ENCODE measurements at regions not wholly inside any gene's neighbourhood (a gene's known extent, or its start where the extent isn't known, plus 50 kb on each side); places are given as distances from the start of the nearest gene placed in this dataset.

DNA sequence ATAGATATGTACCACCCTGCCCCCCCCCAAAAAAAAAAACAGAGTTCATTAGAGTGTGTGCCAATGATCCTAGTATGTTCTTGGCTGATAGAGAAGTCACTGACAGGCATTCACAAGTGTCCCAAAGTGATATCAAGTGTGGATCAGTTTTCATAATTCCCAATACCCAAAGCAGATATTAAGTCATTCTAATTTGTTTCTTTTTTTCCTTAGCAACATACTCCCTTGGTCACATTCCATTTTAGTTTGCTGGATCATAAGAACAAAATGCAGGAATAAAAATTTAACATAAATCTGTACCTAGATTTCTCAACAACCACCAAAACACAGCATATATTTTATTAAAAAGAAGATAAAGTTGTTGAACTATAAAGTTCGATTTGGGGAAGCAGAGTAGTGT lies 129.8 kb upstream of the PALMD start:
- no peaks in the 10 kb centered on the region for H3K36me3 ChIP-seq (replicated peaks in 1 of 2)
- H3K9me3 ChIP-seq (replicated peaks in 1 of 3), result no peaks in the 10 kb centered on the region
- no peak overlapping the region for H3K27ac ChIP-seq
- TF ChIP-seq, protein P1, sequence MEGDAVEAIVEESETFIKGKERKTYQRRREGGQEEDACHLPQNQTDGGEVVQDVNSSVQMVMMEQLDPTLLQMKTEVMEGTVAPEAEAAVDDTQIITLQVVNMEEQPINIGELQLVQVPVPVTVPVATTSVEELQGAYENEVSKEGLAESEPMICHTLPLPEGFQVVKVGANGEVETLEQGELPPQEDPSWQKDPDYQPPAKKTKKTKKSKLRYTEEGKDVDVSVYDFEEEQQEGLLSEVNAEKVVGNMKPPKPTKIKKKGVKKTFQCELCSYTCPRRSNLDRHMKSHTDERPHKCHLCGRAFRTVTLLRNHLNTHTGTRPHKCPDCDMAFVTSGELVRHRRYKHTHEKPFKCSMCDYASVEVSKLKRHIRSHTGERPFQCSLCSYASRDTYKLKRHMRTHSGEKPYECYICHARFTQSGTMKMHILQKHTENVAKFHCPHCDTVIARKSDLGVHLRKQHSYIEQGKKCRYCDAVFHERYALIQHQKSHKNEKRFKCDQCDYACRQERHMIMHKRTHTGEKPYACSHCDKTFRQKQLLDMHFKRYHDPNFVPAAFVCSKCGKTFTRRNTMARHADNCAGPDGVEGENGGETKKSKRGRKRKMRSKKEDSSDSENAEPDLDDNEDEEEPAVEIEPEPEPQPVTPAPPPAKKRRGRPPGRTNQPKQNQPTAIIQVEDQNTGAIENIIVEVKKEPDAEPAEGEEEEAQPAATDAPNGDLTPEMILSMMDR (IDR thresholded peaks at IDR 0.05), result no peak
- no peak for TF ChIP-seq POLR2A (IDR thresholded peaks at IDR 0.05)
- H3K27me3 ChIP-seq, result no peaks in the 10 kb centered on the region
- intact Hi-C loops (cut with DNase I), result no loop called here
- no peak for DNase-seq
- H3K4me1 ChIP-seq (replicated peaks in 1 of 2), result no peaks in the 10 kb centered on the region
- 72 to 86% (median 73%) methylated on average over 1 of the region's 1 CpG for WGBS, 4 donors
- no peak overlapping the region for H3K4me3 ChIP-seq

DNA sequence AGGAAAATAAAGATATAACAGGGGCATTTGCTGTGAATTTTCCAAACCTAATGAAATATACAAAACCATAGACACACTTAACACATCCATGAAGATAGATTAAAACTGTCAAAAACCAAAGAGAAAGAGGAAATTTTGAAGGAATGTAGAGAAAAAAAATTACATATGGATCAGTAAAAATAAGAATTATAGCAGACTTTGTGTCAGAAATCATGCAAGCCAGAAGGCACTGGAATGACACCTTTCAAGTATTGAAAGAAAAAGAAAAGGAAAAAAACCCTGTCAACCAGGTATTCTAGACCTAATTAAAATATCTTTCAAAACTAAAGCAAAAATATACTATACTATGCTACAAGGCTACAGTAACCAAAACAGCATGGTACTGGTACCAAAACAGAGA lies 125.8 kb upstream of the PALMD start:
- no peak for DNase-seq
- no peaks in the 10 kb centered on the region for H3K9me3 ChIP-seq (replicated peaks in 1 of 3)
- no peak overlapping the region for H3K27ac ChIP-seq
- intact Hi-C loops (cut with DNase I), result no loop called here
- no peak overlapping the region for H3K4me3 ChIP-seq
- no peaks in the 10 kb centered on the region for H3K27me3 ChIP-seq
- no peaks in the 10 kb centered on the region for H3K4me1 ChIP-seq (replicated peaks in 1 of 2)
- no peaks in the 10 kb centered on the region for H3K36me3 ChIP-seq (replicated peaks in 1 of 2)
- TF ChIP-seq POLR2A (IDR thresholded peaks at IDR 0.05), result no peak
- TF ChIP-seq, protein P1 (IDR thresholded peaks at IDR 0.05), result no peak

DNA sequence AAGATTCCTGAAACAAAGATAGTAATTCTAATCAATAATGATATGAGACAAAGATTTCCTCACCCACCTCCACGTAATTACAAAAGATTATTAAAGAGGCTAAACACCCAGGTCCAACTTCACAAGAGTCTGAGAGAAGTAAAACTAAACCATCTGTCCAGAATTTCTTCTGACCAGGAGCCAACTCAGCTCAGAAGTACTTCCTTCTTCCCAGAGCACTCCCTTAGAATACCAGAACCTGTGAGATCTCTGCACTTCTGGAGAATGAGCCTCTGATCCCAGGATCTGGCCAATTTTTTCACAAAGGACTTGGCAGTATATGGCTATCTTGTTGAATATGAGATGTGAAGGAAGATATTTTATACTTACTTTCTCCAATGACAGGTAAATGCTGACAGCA lies 120.6 kb upstream of the PALMD start:
- no peak overlapping the region for H3K4me3 ChIP-seq
- TF ChIP-seq, protein P1 (IDR thresholded peaks at IDR 0.05), result no peak
- TF ChIP-seq POLR2A (IDR thresholded peaks at IDR 0.05), result no peak
- no peaks in the 10 kb centered on the region for H3K36me3 ChIP-seq (replicated peaks in 1 of 2)
- intact Hi-C loops (cut with DNase I), result no loop called here
- H3K27ac ChIP-seq, result no peak overlapping the region
- no peaks in the 10 kb centered on the region for H3K9me3 ChIP-seq (replicated peaks in 1 of 3)
- no peaks in the 10 kb centered on the region for H3K27me3 ChIP-seq
- DNase-seq, result no peak
- H3K4me1 ChIP-seq (replicated peaks in 1 of 2), result no peaks in the 10 kb centered on the region
- WGBS, 4 donors, result 72 to 84% (median 75%) methylated on average over 1 of the region's 1 CpG

DNA sequence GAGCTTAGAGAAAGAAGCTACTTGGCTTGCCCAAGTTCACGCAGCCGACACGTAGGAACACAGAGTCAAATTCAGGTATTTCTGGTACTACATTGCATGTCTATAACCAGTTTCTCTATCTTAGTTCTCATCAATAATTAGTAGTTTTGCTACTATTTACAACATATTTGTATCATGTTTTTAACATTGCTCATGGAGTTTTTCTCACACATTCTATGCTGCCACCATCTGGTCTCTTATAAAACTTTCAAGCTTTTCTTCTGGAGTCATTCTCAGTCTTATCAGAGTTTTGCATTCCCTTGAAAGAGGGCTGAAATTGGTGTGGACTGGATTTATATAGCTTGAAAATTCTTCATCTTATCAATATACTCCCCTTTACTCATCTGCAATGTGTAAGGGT lies 118.8 kb upstream of the PALMD start:
- no peaks in the 10 kb centered on the region for H3K27me3 ChIP-seq
- TF ChIP-seq, protein P1 (IDR thresholded peaks at IDR 0.05), result peak; percentile 23 to 49 (median 39)
- TF ChIP-seq POLR2A (IDR thresholded peaks at IDR 0.05), result no peak
- H3K9me3 ChIP-seq (replicated peaks in 1 of 3), result no peaks in the 10 kb centered on the region
- H3K4me3 ChIP-seq, result no peak overlapping the region
- H3K27ac ChIP-seq, result no peak overlapping the region
- intact Hi-C loops (cut with DNase I), result no loop called here
- no peaks in the 10 kb centered on the region for H3K36me3 ChIP-seq (replicated peaks in 1 of 2)
- DNase-seq, result no peak
- 77 to 85% (median 80%) methylated on average over 3 of the region's 3 CpGs for WGBS, 4 donors
- peaks cover 4 to 9% of the 10 kb centered on the region in 2 donors for H3K4me1 ChIP-seq (replicated peaks in 1 of 2)

All from adrenal gland (tissue), 9 donors.